Gastroesophageal sphincter (tissue), 4 donors: ENCODE measurements at regions not wholly inside any gene's neighbourhood (a gene's known extent, or its start where the extent isn't known, plus 50 kb on each side); places are given as distances from the start of the nearest gene placed in this dataset.

Experiments used
- ATAC-seq: fragments of 150-250 bp; one replicate; pipeline ENCODE4 v1.9.1; 2016; ENCODE audit warnings: mild to moderate bottlenecking, moderate library complexity
- H3K27ac ChIP-seq, 4 donors: fragments of 200-600 bp; sonication (generic) in 3 of 4; 1 replicate in 3 of 4; 2 replicates in 1 of 4; pipeline ENCODE4 v1.5.1; 2016 to 2019
- H3K27me3 ChIP-seq: fragments of 200-600 bp; sonication (generic); one replicate; pipeline ENCODE4 v1.5.1; 2019
- H3K36me3 ChIP-seq, 2 donors: fragments of 200-600 bp; sonication (generic); one replicate each; pipeline ENCODE4 v1.5.1; 2019; ENCODE audit warnings: control low read depth in 1 of 2
- H3K4me1 ChIP-seq, 3 donors: fragments of 200-600 bp; sonication (generic); 1 replicate in 2 of 3; 2 replicates in 1 of 3; pipeline ENCODE4 v1.5.1; 2016 to 2019; ENCODE audit warnings: control low read depth in 2 of 3
- H3K4me3 ChIP-seq, 2 donors: fragments of 200-600 bp; sonication (generic); one replicate each; pipeline ENCODE4 v1.5.1; 2019; ENCODE audit warnings: mild to moderate bottlenecking in 1 of 2, moderate library complexity in 1 of 2
- H3K9me3 ChIP-seq, 3 donors: fragments of 200-600 bp; sonication (generic); one replicate each; pipeline ENCODE4 v1.5.1; 2017 to 2019; ENCODE audit warnings: control low read depth in 2 of 3
- CTCF ChIP-seq, 4 experiments: fragments of 200-600 bp in 2 of 4; fragments of 450-650 bp in 2 of 4; sonication (generic) in 1 of 4; IDR thresholded peaks; one replicate each; pipeline ENCODE4 v1.5.1; 2017 to 2019; ENCODE audit warnings: antibody characterized with exemption in 4 of 4, mild to moderate bottlenecking in 2 of 4, moderate library complexity in 2 of 4
- EP300 ChIP-seq: sonication (generic); formaldehyde crosslinking; IDR thresholded peaks from one replicate; pipeline ENCODE4 v1.6.1; 2017; ENCODE audit warnings: antibody characterized with exemption, mild to moderate bottlenecking
- POLR2A ChIP-seq, 2 donors: fragments of 450-650 bp; IDR thresholded peaks; one replicate each; pipeline ENCODE4 v1.6.1; 2017; ENCODE audit warnings: antibody characterized with exemption in 2 of 2, mild to moderate bottlenecking in 2 of 2, moderate library complexity in 1 of 2
- POLR2AphosphoS5 ChIP-seq: sonication (generic); formaldehyde crosslinking; IDR thresholded peaks from one replicate; pipeline ENCODE4 v1.6.1; 2017; ENCODE audit warnings: antibody characterized with exemption
- WGBS, 2 donors: methylation state at CpG; one replicate each; pipeline ENCODE4 v1.1.5; 2018; ENCODE audit warnings: low coverage in 1 of 2; 5-methylcytosine and 5-hydroxymethylcytosine counted together

GRCh38 chr13:67642657-67643056 is 412.5 kb upstream of the PCDH9 start:
- no peak for ATAC-seq
- H3K4me1 ChIP-seq = no peaks in the 10 kb centered on the region
- H3K9me3 ChIP-seq = no peaks in the 10 kb centered on the region
- no peak for TF ChIP-seq POLR2AphosphoS5
- TF ChIP-seq CTCF (IDR thresholded peaks at IDR 0.05) = no peak
- no peak for TF ChIP-seq POLR2A (IDR thresholded peaks at IDR 0.05)
- TF ChIP-seq EP300 = no peak
- H3K27me3 ChIP-seq = no peaks in the 10 kb centered on the region
- no peak overlapping the region for H3K4me3 ChIP-seq
- H3K27ac ChIP-seq = no peak overlapping the region
- H3K36me3 ChIP-seq = no peaks in the 10 kb centered on the region

- H3K36me3 ChIP-seq = no peaks in the 10 kb centered on the region
- no peak for ATAC-seq
- no peaks in the 10 kb centered on the region for H3K9me3 ChIP-seq
- no peak overlapping the region for H3K27ac ChIP-seq
- WGBS, 2 donors = 79 to 93% methylated on average over 1 to 3 of the region's 3 CpGs
- TF ChIP-seq EP300 (no peak), POLR2A (IDR thresholded peaks at IDR 0.05) (no peak), CTCF (IDR thresholded peaks at IDR 0.05) (no peak), POLR2AphosphoS5 (no peak)
- no peaks in the 10 kb centered on the region for H3K4me1 ChIP-seq
- no peaks in the 10 kb centered on the region for H3K27me3 ChIP-seq
- no peak overlapping the region for H3K4me3 ChIP-seq
These were observed 405.6 kb upstream of the PCDH9 start for GRCh38 chr13:67635754-67636153.

- no peaks in the 10 kb centered on the region for H3K27me3 ChIP-seq
- no peaks in the 10 kb centered on the region for H3K36me3 ChIP-seq
- ATAC-seq = no peak
- TF ChIP-seq POLR2AphosphoS5 (no peak), CTCF (IDR thresholded peaks at IDR 0.05) (no peak), POLR2A (IDR thresholded peaks at IDR 0.05) (no peak)
- no peaks in the 10 kb centered on the region for H3K4me1 ChIP-seq
- H3K4me3 ChIP-seq = no peak overlapping the region
- H3K27ac ChIP-seq = no peak overlapping the region
- WGBS, 2 donors = 57 to 67% methylated on average over 1 of the region's 1 CpG
- no peaks in the 10 kb centered on the region for H3K9me3 ChIP-seq
These were observed 402.5 kb upstream of the PCDH9 start for GRCh38 chr13:67632590-67632989.

GRCh38 chr13:67630640-67631039 is 400.5 kb upstream of the PCDH9 start:
- Histone ChIP-seq H3K27me3 (no peaks in the 10 kb centered on the region), H3K27ac (no peak overlapping the region), H3K4me3 (no peak overlapping the region), H3K9me3 (no peaks in the 10 kb centered on the region), H3K36me3 (no peaks in the 10 kb centered on the region), H3K4me1 (no peaks in the 10 kb centered on the region)
- 78 to 79% methylated on average over 3 of the region's 3 CpGs for WGBS, 2 donors
- ATAC-seq = no peak
- TF ChIP-seq EP300 (no peak), POLR2AphosphoS5 (no peak), POLR2A (IDR thresholded peaks at IDR 0.05) (no peak), CTCF (IDR thresholded peaks at IDR 0.05) (no peak)

- Histone ChIP-seq H3K4me1 (no peaks in the 10 kb centered on the region), H3K27me3 (no peaks in the 10 kb centered on the region), H3K36me3 (no peaks in the 10 kb centered on the region), H3K9me3 (no peaks in the 10 kb centered on the region), H3K27ac (no peak overlapping the region), H3K4me3 (no peak overlapping the region)
- 100% methylated on average over 2 of the region's 2 CpGs; no CpG with 5 or more reads in 1 of the 2 donors for WGBS, 2 donors
- no peak for TF ChIP-seq CTCF (IDR thresholded peaks at IDR 0.05)
- TF ChIP-seq EP300 = no peak
- TF ChIP-seq POLR2A (IDR thresholded peaks at IDR 0.05) = no peak
- TF ChIP-seq POLR2AphosphoS5 = no peak
- ATAC-seq = no peak
These were observed 393.5 kb upstream of the PCDH9 start for GRCh38 chr13:67623630-67624029.
